Stimulated activated CD8-positive, alpha-beta memory T cell treated with anti-CD3 and anti-CD28 coated beads, Interleukin-4, amount 100 ng/mL, for 4 hours (primary cell): ENCODE measurements at regions not wholly inside any gene's neighbourhood (a gene's known extent, or its start where the extent isn't known, plus 50 kb on each side); places are given as distances from the start of the nearest gene placed in this dataset.

ENCODE experiments used
- DNase-seq, 2 donors: peaks; one replicate each; pipeline ENCODE4 v3.0.0-alpha.2; 2020; ENCODE audit warnings: low read depth in 2 of 2, low spot score in 1 of 2

GRCh38 chr18:10056506-10056905 lies 142.7 kb downstream of the VAPA start:
- DNase-seq: no peak

GRCh38 chr18:10057401-10057893 lies 143.6 kb downstream of the VAPA start:
- no peak for DNase-seq

- DNase-seq: no peak
These were observed 144.3 kb downstream of the VAPA start for GRCh38 chr18:10057894-10058791.

- DNase-seq: no peak
These were observed 146.0 kb downstream of the VAPA start for GRCh38 chr18:10059610-10060468.

GRCh38 chr18:10060469-10060782 lies 146.6 kb downstream of the VAPA start:
- no peak for DNase-seq

GRCh38 chr18:10060841-10061240 lies 147.0 kb downstream of the VAPA start:
- DNase-seq: no peak

GRCh38 chr18:10061566-10062140 lies 147.8 kb downstream of the VAPA start:
- no peak for DNase-seq

- DNase-seq: no peak
These were observed 148.8 kb downstream of the VAPA start for GRCh38 chr18:10062302-10063300.

- no peak for DNase-seq
These were observed 149.7 kb downstream of the VAPA start for GRCh38 chr18:10063489-10063888.

GRCh38 chr18:10064267-10064666 lies 150.5 kb downstream of the VAPA start:
- DNase-seq: no peak

GRCh38 chr18:10065296-10065695 lies 151.5 kb downstream of the VAPA start:
- DNase-seq: no peak

- DNase-seq: no peak
These were observed 154.1 kb downstream of the VAPA start for GRCh38 chr18:10067670-10068659.

GRCh38 chr18:10068766-10069567 lies 155.2 kb downstream of the VAPA start:
- no peak for DNase-seq

GRCh38 chr18:10070561-10071000 lies 156.8 kb downstream of the VAPA start:
- no peak for DNase-seq

- no peak for DNase-seq
These were observed 158.9 kb downstream of the VAPA start for GRCh38 chr18:10072671-10073175.

GRCh38 chr18:10074110-10074509 lies 160.3 kb downstream of the VAPA start:
- DNase-seq: no peak

GRCh38 chr18:10074728-10075127 lies 160.9 kb downstream of the VAPA start:
- no peak for DNase-seq

- DNase-seq: no peak
These were observed 162.8 kb downstream of the VAPA start for GRCh38 chr18:10076502-10077030.
